WI38 (cell line): ENCODE measurements at regions not wholly inside any gene's neighbourhood (a gene's known extent, or its start where the extent isn't known, plus 50 kb on each side); places are given as distances from the start of the nearest gene placed in this dataset.

Source experiments
- H3K4me3 ChIP-seq: 2 replicates; pipeline ENCODE4 v1.5.1; 2011; ENCODE audit warnings: low read depth, mild to moderate bottlenecking, control low read depth, low read length
- TF ChIP-seq, protein P1 (sequence below): IDR thresholded peaks from 2 replicates; pipeline ENCODE4 v1.5.1; 2012; ENCODE audit warnings: low read depth, mild to moderate bottlenecking, control low read depth, low read length

DNA sequence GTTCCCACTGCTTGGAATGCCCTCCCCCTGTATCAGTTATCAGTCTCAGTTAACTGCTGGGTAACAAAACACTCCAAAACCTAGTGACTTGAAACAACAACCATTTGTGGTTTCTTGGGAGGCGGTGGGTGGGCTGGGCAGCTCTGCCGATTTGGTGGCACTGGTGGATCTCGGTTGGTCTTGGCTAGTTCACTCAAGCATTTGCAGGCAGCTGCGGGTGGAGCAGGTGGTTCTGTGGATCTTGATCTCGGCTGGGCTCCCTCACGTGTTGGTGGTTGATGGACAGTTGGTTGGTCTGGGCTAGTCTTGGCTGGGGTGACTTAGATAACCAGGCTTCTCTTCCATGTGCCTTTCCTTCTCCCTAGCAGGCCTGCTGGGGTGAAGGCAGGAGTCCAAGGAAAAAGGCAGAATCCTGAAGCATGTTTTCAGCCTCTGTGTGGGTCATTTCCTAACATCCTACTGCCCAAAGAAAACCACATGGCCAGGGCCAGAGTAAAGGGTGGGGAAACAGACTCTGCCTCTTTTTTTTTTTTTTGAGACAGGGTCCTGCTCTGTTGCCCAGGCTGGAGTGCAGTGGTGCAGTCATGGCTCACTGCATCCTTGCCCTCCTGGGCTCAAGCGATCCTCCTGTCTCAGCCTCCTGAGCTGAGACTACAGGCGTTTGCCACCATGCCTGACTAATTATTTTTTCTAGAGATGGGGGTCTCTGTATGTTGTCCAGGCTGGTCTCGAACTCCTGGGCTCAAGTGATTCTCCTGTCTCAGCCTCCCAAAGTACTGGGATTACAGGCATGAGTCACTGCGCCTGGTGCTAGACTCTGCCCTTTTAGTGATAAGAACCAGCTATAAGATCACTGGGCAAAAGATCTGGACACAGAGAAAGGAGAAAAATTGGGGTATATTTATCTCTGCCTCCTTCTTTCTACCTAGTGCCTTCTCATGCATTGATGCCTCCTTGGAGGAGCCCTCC is 183.7 kb downstream of the RGS3 start:
- TF ChIP-seq, protein P1, sequence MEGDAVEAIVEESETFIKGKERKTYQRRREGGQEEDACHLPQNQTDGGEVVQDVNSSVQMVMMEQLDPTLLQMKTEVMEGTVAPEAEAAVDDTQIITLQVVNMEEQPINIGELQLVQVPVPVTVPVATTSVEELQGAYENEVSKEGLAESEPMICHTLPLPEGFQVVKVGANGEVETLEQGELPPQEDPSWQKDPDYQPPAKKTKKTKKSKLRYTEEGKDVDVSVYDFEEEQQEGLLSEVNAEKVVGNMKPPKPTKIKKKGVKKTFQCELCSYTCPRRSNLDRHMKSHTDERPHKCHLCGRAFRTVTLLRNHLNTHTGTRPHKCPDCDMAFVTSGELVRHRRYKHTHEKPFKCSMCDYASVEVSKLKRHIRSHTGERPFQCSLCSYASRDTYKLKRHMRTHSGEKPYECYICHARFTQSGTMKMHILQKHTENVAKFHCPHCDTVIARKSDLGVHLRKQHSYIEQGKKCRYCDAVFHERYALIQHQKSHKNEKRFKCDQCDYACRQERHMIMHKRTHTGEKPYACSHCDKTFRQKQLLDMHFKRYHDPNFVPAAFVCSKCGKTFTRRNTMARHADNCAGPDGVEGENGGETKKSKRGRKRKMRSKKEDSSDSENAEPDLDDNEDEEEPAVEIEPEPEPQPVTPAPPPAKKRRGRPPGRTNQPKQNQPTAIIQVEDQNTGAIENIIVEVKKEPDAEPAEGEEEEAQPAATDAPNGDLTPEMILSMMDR, result no peak
- H3K4me3 ChIP-seq, result no peak overlapping the region

DNA sequence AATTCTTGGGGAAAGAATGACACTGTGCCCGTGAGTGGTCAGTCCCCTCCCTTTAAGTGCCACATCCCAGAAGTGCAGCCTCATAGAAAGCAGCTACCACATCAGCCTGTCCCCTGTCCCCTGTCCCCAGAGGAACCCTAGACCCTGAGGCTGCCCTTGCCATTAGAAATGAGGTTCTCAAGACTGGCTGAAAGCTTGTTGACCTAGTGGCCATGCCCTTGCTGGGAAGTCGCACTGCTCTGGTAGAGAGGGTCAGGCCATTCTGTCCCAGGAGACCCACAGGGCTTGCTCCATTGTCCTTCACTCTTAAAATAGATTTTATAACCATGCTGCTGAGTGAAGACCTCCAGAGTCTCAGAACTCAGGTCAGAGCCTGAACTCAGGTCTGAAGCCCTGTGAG is 184.5 kb downstream of the RGS3 start:
- no peak overlapping the region for H3K4me3 ChIP-seq
- TF ChIP-seq, protein P1, result no peak

DNA sequence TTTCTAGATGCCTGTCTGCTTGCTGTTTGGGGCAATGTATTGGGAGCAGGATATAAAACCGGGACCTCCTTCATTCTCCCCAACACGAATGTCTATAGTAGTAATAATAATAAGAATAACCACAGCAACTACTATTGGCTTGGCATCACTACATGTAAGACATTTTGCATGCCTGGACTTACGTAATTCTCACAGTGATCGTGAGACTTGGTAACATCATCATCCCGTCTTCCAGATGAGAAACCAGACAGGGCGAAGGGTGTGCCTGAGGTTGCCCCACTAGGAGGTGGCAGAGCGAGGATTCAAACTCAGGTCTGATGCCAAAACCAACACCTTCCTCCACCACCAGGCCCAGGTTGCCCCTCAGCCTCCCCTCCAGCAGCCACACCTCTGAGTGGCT is 185.1 kb downstream of the RGS3 start:
- no peak overlapping the region for H3K4me3 ChIP-seq
- TF ChIP-seq, protein P1, result no peak

DNA sequence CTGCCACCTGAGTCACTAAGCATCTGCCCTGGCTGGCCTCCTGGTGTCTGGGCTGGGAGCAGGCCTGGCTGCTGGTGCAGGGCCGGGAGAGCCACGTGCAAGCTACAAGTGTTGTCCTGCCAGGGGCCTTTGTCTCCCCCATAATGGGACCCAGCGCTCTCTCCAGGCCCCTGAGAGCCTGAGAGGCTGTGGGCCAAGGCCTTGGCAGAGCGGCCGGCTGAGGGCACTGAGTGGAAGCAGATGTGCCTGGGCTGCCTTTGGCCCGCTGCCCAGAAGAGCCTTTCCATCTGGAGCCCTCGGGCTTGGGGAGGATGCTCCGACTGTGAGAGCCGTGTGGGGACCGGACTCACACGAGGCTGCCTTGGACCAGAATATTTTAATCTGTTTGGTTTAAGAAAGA is 185.5 kb downstream of the RGS3 start:
- no peak overlapping the region for H3K4me3 ChIP-seq
- TF ChIP-seq, protein P1, result no peak

DNA sequence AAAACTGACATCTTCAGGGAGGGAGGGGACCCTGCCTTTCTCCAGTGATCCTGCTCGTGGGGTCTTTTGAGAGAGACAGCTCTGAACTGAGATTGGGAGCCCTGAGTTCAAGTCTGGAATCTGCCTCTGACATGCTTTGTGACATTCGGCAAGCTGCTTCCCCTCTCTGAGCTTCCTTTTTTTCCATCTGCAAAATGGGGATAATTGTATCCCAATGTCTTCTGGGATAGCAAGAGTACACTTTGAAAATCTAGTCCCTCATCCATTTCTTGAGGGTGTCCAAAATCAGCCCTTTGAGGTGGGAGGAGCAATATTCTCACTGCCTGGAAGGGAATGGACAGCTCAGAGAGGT is 186.3 kb downstream of the RGS3 start:
- TF ChIP-seq, protein P1, result no peak
- H3K4me3 ChIP-seq, result no peak overlapping the region

DNA sequence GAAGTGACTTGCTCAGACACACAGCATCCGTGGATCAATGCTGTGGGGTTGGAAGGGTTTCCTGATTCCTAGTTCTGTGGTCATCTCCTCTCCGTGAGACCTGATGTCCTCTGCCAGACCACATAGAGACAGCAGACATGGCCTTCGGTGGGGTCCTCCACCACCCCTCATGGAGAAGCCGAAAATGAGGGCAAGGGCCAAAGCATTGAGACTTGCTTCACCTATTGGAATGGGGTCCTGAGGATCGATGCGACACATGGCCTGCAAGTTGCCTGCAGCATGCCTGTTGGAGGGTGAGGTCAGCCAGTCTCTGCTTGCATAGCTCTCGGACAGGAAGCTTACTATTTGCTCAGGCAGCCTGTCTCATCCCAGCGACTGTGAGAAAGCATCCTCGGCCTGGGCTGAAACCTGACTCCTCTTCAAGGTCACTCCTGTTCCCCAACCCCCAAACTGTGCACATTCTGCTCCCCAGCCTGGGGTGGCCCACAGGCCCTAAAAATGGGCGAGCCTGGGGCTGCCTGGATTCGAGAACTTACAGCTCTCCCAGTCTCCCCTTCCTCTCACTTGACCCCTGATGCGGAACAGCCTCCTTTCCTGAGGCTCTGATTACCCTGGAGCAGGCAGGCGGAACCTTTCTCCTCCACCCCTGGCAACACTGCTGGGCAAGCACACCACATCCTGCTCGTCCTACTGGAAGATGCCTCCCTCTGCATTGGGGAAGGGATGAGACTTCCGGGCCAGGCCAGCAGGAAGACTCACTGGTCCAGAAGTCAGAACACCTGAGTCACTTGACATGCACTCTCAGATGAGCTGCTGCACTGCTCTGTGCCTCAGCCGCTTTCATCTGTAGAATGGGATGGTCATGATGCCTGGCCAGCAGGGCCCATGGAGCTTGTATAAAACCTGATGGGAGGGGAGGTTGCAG is 186.9 kb downstream of the RGS3 start:
- TF ChIP-seq, protein P1, result no peak
- no peak overlapping the region for H3K4me3 ChIP-seq
